GM18499 (cell line): ENCODE measurements at regions not wholly inside any gene's neighbourhood (a gene's known extent, or its start where the extent isn't known, plus 50 kb on each side); places are given as distances from the start of the nearest gene placed in this dataset.

ENCODE experiments used
- ATAC-seq: cut with Tn5 transposase; IDR thresholded peaks from one replicate; pipeline ENCODE4 v1.9.1; 2021; ENCODE audit warnings: moderate number of reproducible peaks; ENCODE audit not compliant: insufficient read depth, unreplicated experiment

GRCh38 chr1:208503787-208504186, 259.6 kb upstream of the PLXNA2 start:
- no peak for ATAC-seq

- no peak for ATAC-seq
Measured at GRCh38 chr1:208506812-208507211, 262.6 kb upstream of the PLXNA2 start.

- ATAC-seq, result no peak
Measured at GRCh38 chr1:208509072-208509471, 264.9 kb upstream of the PLXNA2 start.

- no peak for ATAC-seq
Measured at GRCh38 chr1:208510192-208510952, 266.2 kb upstream of the PLXNA2 start.

GRCh38 chr1:208511242-208511860, 267.2 kb upstream of the PLXNA2 start:
- ATAC-seq, result no peak

GRCh38 chr1:208513799-208514198, 269.6 kb upstream of the PLXNA2 start:
- ATAC-seq, result no peak

GRCh38 chr1:208515129-208515528, 270.9 kb upstream of the PLXNA2 start:
- no peak for ATAC-seq

GRCh38 chr1:208516780-208517179, 272.6 kb upstream of the PLXNA2 start:
- ATAC-seq, result no peak

- ATAC-seq, result no peak
Measured at GRCh38 chr1:208520438-208521099, 276.4 kb upstream of the PLXNA2 start.

GRCh38 chr1:208521534-208521933, 277.4 kb upstream of the PLXNA2 start:
- no peak for ATAC-seq

- ATAC-seq, result no peak
Measured at GRCh38 chr1:208523007-208523406, 278.8 kb upstream of the PLXNA2 start.

GRCh38 chr1:208524376-208524775, 280.2 kb upstream of the PLXNA2 start:
- no peak for ATAC-seq

- no peak for ATAC-seq
Measured at GRCh38 chr1:208524925-208525324, 280.7 kb upstream of the PLXNA2 start.

GRCh38 chr1:208525417-208525816, 281.2 kb upstream of the PLXNA2 start:
- no peak for ATAC-seq

- no peak for ATAC-seq
Measured at GRCh38 chr1:208526613-208527125, 282.5 kb upstream of the PLXNA2 start.

- no peak for ATAC-seq
Measured at GRCh38 chr1:208527156-208527555, 283.0 kb upstream of the PLXNA2 start.

- no peak for ATAC-seq
Measured at GRCh38 chr1:208528578-208529240, 284.5 kb upstream of the PLXNA2 start.

- ATAC-seq, result no peak
Measured at GRCh38 chr1:208531003-208531750, 287.0 kb upstream of the PLXNA2 start.

GRCh38 chr1:208533746-208534598, 289.8 kb upstream of the PLXNA2 start:
- ATAC-seq, result no peak
